GM18505 (cell line): ENCODE measurements at regions not wholly inside any gene's neighbourhood (a gene's known extent, or its start where the extent isn't known, plus 50 kb on each side); places are given as distances from the start of the nearest gene placed in this dataset.
"Not testable (repeated sequence)": the region's sequence is repeated elsewhere in the genome, so short reads cannot be mapped to it uniquely, and the experiment has no call there.

Experiments
- ATAC-seq: cut with Tn5 transposase; IDR thresholded peaks from one replicate; pipeline ENCODE4 v1.9.1; 2021; ENCODE audit not compliant: unreplicated experiment
- POLR2A ChIP-seq: IDR thresholded peaks from 4 replicates; pipeline ENCODE4 v1.6.1; 2011; ENCODE audit warnings: borderline replicate concordance; ENCODE audit not compliant: insufficient read depth, insufficient read length; ENCODE audit errors: extremely low read depth

DNA sequence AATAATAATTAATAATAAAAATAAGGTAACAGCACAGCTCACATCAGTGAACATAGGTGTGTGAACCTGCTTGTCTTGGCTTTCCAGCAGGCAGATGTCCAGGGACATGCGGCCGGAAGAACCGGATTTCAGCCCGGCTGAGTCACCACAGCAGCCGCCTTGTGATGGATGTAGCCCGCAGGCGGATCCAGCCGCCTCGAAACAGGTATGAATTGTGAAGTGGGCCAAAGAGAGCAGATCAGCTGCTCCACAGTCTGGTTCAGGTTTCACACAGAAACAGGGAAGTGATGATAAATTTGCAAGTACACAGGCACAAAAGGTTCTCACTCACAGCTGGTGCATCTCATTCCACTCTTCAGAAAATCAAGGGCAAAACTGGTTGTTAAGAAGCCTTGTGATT lies 55.1 kb downstream of the ID4 start:
- no peak for ATAC-seq
- TF ChIP-seq POLR2A, result no peak

DNA sequence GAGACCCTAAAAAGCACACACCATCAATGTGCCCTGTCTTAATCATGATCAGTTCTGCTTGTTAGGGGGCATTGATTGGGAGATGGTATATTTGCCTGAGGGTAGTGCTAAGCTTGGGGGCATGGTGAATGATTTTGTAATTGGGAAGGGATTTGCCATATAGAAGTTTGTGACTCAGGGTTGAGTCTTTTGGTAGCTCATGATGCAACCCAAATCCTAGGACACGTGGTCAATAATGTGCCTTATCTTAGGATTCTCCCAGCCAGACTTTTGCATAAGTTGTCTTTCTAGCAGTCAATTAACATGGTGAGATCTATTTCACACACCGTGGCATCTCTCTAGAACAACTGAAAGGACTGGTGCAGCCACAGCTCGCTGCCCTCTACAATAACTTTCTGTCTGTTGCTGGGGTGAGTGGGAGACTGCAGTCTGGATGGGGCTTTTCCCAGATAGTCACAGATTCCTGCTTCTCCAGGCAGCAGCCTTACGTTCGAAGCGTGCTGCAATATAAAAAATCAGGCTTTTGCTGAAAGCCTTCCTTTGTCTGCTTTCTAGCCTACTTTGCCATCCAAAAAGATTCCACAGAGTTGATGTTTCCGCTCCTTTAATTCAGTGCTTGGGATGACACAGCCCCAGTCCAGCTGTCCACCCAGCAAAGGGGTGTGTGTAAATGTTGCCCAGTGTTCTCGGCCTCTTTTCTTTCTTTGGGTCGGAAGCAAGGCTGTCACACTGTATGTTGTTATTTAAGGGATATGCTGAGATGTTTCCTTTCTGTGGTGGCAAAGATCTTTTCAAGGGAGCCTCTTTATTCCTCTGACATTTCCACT lies 58.9 kb downstream of the ID4 start:
- ATAC-seq, result no peak
- no peak for TF ChIP-seq POLR2A

DNA sequence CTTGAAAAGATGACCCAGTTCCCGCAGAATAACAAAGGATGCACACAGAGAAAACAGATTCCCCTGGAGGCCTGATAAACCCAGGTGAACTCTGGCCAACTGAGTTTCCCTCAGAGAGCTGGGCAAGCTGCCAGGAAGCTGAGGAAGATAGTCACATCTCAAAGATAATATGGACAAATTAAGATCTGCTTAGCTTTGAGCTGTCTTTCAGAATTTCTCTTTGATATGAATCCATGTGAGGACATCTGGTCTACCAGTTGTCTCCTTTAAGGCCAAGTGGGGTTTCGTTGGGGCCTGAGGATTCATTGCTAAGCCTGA lies 59.5 kb downstream of the ID4 start:
- no peak for ATAC-seq
- no peak for TF ChIP-seq POLR2A

DNA sequence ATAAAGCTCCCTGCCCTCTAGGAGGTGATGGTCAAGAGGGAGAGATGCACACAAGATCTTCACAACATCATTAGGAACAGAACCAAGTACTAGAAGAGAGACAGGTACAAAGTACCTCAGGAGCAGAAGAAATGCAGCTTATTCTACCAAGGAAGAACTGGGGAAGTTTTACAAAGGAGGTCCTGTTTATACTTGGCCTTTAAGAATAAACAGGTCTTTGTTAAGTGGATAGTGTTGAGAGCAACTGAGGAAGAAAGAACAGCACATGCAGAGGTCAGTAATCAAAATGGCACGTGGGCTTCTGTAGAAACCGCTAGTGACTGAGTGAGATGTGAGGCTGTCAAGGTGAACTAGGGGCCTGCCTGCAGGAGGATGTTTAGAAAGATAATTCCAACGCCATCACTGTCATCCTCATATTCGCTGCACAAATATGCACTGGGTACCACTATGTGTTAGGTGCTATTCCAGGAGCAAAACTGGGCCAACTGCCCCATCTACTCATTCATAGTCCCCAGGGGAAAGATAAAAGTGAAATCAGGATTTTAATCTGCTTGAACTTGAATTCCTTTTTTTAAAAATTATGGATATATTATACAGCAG lies 61.1 kb downstream of the ID4 start:
- no peak for ATAC-seq
- no peak for TF ChIP-seq POLR2A

DNA sequence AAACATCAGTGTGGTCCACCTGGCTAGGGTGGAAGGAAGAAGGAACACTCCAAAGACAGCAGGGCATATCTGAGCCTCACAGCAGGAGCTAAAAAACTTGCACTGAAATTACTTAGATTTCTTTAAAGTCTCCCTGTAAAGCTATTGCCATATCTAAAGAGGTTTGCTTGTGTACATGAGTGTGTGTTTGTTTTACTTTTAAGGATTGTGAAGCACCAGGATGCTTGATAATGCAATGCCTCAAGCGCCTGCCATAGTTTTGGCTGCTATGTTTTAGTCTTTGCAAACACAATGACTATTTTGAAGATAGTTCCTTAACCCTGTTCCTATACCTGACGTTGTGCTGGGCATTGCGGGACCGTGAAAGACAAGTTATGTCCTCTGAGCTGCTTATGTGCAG lies 65.0 kb downstream of the ID4 start:
- no peak for ATAC-seq
- TF ChIP-seq POLR2A, result no peak

DNA sequence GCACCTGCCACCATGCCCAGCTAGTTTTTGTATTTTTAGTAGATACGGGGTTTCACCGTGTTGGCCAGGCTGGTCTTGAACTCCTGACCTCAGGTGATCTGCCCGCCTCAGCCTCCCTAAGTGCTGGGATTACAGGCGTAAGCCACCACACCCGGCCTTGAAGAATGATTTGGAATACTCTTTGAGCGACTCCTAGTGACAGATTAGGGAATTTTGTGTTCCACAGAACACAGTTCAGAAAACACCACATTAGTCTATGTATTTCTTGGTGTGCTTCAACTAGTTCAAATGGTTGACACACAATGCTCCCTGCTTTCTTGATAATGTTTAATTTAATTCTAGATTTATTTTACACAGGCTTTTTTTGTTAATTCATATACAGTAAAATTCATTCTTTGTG lies 67.2 kb downstream of the ID4 start:
- ATAC-seq, result not testable (repeated sequence)

DNA sequence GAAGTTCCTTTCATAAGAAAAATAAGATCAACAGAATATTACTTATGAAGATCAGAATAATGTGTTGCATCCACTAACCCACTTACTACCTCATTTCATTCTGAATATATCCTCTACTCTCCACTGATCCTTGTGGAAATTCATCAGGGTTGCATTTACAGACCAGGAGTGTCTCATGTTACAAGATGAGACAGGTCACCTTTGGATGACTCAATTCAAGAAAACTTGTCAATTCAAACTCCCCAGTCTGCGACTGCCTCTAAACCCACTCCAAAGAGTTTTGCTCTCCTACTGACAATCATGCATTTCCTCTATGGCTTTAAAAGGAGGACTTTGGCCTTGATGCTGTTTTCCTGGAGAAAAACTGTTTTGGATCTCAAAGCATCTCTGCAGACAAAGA lies 68.4 kb downstream of the ID4 start:
- ATAC-seq, result no peak
- TF ChIP-seq POLR2A, result no peak

DNA sequence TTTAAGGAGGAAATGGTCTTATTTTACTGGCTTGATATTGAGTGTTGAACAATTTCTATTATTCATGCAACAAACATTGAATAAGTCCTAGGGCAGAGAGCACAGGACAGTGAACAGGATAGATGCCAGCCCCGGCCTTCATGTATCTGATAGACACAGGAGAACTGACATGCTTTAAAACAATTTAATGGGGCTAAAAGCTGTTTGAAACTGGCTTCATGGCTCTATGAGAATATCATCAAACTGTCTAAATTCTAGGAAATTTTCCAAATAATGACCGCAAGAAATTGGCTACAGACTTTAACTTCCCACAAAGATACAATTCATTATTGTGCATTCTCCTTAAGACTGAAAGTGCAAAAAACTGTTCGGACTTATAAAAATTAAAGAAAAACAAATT lies 69.0 kb downstream of the ID4 start:
- no peak for TF ChIP-seq POLR2A
- ATAC-seq, result no peak

DNA sequence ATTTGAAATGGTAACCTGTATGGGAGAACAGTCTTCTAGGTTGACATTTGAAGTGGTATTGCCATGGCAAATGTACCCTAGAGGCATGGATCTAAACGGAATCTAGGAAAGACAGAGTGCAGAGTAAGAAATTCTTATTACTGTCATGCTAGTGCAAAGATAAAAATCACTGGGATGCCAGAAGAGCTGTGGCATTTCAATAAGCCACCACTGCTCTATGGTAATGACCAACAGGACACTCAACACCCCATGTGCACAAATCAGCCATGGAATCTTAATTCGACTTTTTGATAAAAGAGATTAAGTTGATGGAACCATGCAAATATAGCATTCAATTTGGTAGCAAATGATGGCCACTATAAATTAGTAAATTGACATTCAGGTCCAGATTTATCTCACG lies 74.1 kb downstream of the ID4 start:
- TF ChIP-seq POLR2A, result no peak
- no peak for ATAC-seq

DNA sequence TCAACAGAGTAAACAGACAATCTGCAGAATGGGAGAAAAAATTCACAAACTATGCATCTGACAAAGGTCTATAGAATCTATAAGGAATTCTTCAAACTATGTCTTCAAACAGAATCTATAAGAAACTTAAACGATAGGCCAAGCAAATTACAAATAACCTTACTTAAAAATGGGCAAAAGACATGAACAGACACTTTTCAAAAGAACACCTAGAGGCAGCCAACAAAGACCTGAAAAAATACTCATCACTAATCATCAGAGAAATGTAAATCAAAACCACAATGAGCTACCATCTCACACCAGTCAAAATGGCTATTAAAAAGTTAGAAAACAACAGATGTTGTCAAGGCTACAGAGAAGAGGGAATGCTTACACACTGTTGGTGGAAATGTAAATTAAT lies 81.3 kb downstream of the ID4 start:
- no peak for TF ChIP-seq POLR2A
- no peak for ATAC-seq

DNA sequence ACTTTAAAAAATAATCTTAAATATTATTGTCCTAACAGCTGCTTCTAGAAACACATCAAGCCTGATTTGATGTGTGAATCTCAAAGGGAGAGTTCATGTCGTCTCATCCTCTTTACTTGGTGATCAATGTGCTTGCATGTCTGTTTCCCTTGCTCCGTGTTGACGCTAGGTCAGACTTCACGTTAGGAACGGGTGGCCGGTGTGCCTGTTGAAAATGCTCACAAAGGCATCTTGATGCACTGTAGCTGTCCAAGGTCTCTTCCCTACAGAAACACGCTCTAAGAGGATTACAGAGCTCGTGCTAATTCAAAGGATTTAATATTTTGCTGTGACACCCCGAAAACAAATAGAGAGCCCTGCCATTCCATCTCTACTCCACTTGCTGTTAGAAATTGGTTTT lies 84.6 kb downstream of the ID4 start:
- no peak for ATAC-seq
- no peak for TF ChIP-seq POLR2A

DNA sequence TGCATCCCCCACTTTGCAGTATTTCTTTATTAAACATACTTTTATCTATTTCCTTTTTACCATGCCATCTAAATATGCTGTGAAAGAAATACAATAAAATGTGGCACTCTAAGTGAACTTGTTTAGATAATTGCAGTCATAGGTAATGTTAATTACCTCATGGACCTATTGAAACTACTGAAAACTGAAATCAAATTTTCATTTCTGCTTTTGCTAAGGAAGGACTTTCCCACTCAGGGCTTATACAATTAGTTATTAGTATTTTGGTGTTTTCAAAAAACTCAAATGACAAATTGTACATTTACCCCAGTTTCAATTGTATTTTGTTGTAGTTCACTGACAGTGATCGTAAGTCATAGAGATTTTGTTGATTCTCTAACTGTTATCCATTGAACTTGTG lies 88.4 kb downstream of the ID4 start:
- no peak for ATAC-seq

DNA sequence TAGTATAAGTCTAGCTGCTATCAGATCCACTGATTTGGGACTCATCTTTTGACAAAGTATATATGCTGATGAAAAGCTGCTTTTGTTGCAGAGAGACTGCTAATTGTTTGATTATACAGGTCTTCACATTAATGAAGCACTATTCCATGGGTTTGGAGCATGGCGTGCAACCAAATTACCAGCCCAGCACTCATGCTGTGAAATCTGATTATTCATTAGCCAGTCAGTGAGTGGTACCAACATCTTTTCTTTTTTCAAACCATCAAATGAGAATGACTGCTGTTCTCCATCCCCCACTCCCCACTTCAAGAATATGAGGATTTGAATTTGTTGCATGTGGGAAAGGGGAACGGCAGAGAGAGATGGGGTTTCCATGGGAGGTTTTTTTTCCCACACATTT lies 91.3 kb downstream of the ID4 start:
- ATAC-seq, result no peak
- no peak for TF ChIP-seq POLR2A

More for the DNA sequence above, 88.4 kb downstream of the ID4 start:
- TF ChIP-seq POLR2A, result no peak

DNA sequence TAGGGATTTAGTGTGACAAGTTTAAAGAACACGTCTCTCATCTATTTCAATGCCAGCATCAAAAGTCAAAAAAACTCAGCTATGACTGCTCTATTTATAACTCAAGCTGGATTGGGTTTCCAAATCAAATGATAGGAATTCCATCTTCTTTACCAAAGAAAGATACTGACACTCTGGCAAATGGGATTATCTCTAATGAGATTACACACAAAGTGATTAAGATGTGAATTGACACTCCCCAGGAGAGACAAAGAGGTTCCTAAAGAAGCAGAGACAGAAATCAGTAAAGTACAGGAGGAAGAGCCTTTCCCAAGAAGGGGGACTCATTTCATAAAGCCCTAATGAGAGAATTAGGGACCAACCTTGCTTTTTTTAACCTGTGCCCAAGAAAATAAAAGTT lies 92.1 kb downstream of the ID4 start:
- no peak for TF ChIP-seq POLR2A
- ATAC-seq, result no peak
